ENCODE measurements at regions not wholly inside any gene's neighbourhood (a gene's known extent, or its start where the extent isn't known, plus 50 kb on each side); places are given as distances from the start of the nearest gene placed in this dataset.

- TF ChIP-seq CTCF (IDR thresholded peaks at IDR 0.05; ENCODE audit: borderline replicate concordance, extremely low read depth, insufficient read depth): no peak
- intact Hi-C loops (cut with DNase I): no loop called here
- FAIRE-seq: no peak
These were observed 1505.6 kb upstream of the ZEB2 start for GRCh38 chr2:146025519-146025918.

GRCh38 chr2:146024212-146024743 lies 1504.4 kb upstream of the ZEB2 start:
- H3K4me1 ChIP-seq (ENCODE audit: control insufficient read depth in 2 of 3, insufficient read depth in 2 of 3, low read depth in 1 of 3, low read length in 3 of 3): no peaks in the 10 kb centered on the region
- FAIRE-seq (no peak), DNase-seq (no peak)
- no peak for TF ChIP-seq CTCF (IDR thresholded peaks at IDR 0.05; ENCODE audit: borderline replicate concordance, extremely low read depth, insufficient read depth)
- H3K27ac ChIP-seq (ENCODE audit: low read depth in 2 of 2, low read length in 2 of 2): no peak overlapping the region
- H3K4me3 ChIP-seq (ENCODE audit: low read length in 3 of 3): no peak overlapping the region
- no peaks in the 10 kb centered on the region for H3K27me3 ChIP-seq (ENCODE audit: control insufficient read depth, insufficient read depth, low read length)
- no peak overlapping the region for H3K9ac ChIP-seq (ENCODE audit: low read length in 3 of 3)
- no peaks in the 10 kb centered on the region for H3K9me3 ChIP-seq (ENCODE audit: control insufficient read depth in 2 of 3, insufficient read depth in 1 of 3, low read length in 3 of 3)
- intact Hi-C loops (cut with DNase I): no loop called here
- no peaks in the 10 kb centered on the region for H3K36me3 ChIP-seq (ENCODE audit: control insufficient read depth in 2 of 3, insufficient read depth in 3 of 3, low read length in 3 of 3)

More at GRCh38 chr2:146025519-146025918, 1505.6 kb upstream of the ZEB2 start:
- DNase-seq: no peak
- H3K4me3 ChIP-seq (ENCODE audit: low read length in 3 of 3): no peak overlapping the region
- H3K36me3 ChIP-seq (ENCODE audit: control insufficient read depth in 2 of 3, insufficient read depth in 3 of 3, low read length in 3 of 3): no peaks in the 10 kb centered on the region
- no peaks in the 10 kb centered on the region for H3K27me3 ChIP-seq (ENCODE audit: control insufficient read depth, insufficient read depth, low read length)
- no peaks in the 10 kb centered on the region for H3K4me1 ChIP-seq (ENCODE audit: control insufficient read depth in 2 of 3, insufficient read depth in 2 of 3, low read depth in 1 of 3, low read length in 3 of 3)
- no peak overlapping the region for H3K9ac ChIP-seq (ENCODE audit: low read length in 3 of 3)
- no peak overlapping the region for H3K27ac ChIP-seq (ENCODE audit: low read depth in 2 of 2, low read length in 2 of 2)
- H3K9me3 ChIP-seq (ENCODE audit: control insufficient read depth in 2 of 3, insufficient read depth in 1 of 3, low read length in 3 of 3): no peaks in the 10 kb centered on the region

GRCh38 chr2:146004462-146004861 lies 1484.5 kb upstream of the ZEB2 start:
- TF ChIP-seq CTCF (IDR thresholded peaks at IDR 0.05; ENCODE audit: borderline replicate concordance, extremely low read depth, insufficient read depth): no peak
- DNase-seq (no peak), FAIRE-seq (no peak)
- Histone ChIP-seq H3K36me3 (ENCODE audit: control insufficient read depth in 2 of 3, insufficient read depth in 3 of 3, low read length in 3 of 3) (no peaks in the 10 kb centered on the region), H3K4me3 (ENCODE audit: low read length in 3 of 3) (no peak overlapping the region), H3K27me3 (ENCODE audit: control insufficient read depth, insufficient read depth, low read length) (no peaks in the 10 kb centered on the region), H3K27ac (ENCODE audit: low read depth in 2 of 2, low read length in 2 of 2) (no peak overlapping the region), H3K9me3 (ENCODE audit: control insufficient read depth in 2 of 3, insufficient read depth in 1 of 3, low read length in 3 of 3) (no peaks in the 10 kb centered on the region), H3K4me1 (ENCODE audit: control insufficient read depth in 2 of 3, insufficient read depth in 2 of 3, low read depth in 1 of 3, low read length in 3 of 3) (no peaks in the 10 kb centered on the region), H3K9ac (ENCODE audit: low read length in 3 of 3) (no peak overlapping the region)
- intact Hi-C loops (cut with DNase I): no loop called here

GRCh38 chr2:146003337-146003736 lies 1483.4 kb upstream of the ZEB2 start:
- FAIRE-seq: no peak

More at GRCh38 chr2:146003337-146003736, 1483.4 kb upstream of the ZEB2 start:
- no peak for DNase-seq
- Histone ChIP-seq H3K4me3 (ENCODE audit: low read length in 3 of 3) (no peak overlapping the region), H3K9ac (ENCODE audit: low read length in 3 of 3) (no peak overlapping the region), H3K9me3 (ENCODE audit: control insufficient read depth in 2 of 3, insufficient read depth in 1 of 3, low read length in 3 of 3) (no peaks in the 10 kb centered on the region), H3K27me3 (ENCODE audit: control insufficient read depth, insufficient read depth, low read length) (no peaks in the 10 kb centered on the region), H3K4me1 (ENCODE audit: control insufficient read depth in 2 of 3, insufficient read depth in 2 of 3, low read depth in 1 of 3, low read length in 3 of 3) (no peaks in the 10 kb centered on the region), H3K27ac (ENCODE audit: low read depth in 2 of 2, low read length in 2 of 2) (no peak overlapping the region), H3K36me3 (ENCODE audit: control insufficient read depth in 2 of 3, insufficient read depth in 3 of 3, low read length in 3 of 3) (no peaks in the 10 kb centered on the region)
- TF ChIP-seq CTCF (IDR thresholded peaks at IDR 0.05; ENCODE audit: borderline replicate concordance, extremely low read depth, insufficient read depth): no peak
- intact Hi-C loops (cut with DNase I): no loop called here

All from kidney (tissue), 13 donors.